ENCODE measurements at regions not wholly inside any gene's neighbourhood (a gene's known extent, or its start where the extent isn't known, plus 50 kb on each side); places are given as distances from the start of the nearest gene placed in this dataset.

- no peaks in the 10 kb centered on the region for H3K9me3 ChIP-seq (ENCODE audit: low read length)
- no peaks in the 10 kb centered on the region for H3K79me2 ChIP-seq (replicated peaks; ENCODE audit: insufficient read depth, low read length)
- H3F3A ChIP-seq (ENCODE audit: insufficient read depth, low read length, poor library complexity, severe bottlenecking), result peaks cover 9% of the 10 kb centered on the region
- TF ChIP-seq REST (IDR thresholded peaks at IDR 0.05; ENCODE audit: borderline replicate concordance) (peak; percentile 71), MXI1 (conservative IDR thresholded peaks at IDR 0.05; ENCODE audit: poor library complexity, severe bottlenecking) (no peak), RAD21 (conservative IDR thresholded peaks at IDR 0.05) (no peak), CTCF (IDR thresholded peaks at IDR 0.05; ENCODE audit: poor library complexity, severe bottlenecking) (no peak), EP300 (conservative IDR thresholded peaks at IDR 0.05; ENCODE audit: poor library complexity, severe bottlenecking) (peak; percentile 98), TAF1 (IDR thresholded peaks at IDR 0.05; ENCODE audit: low read depth) (no peak), POLR2AphosphoS5 (IDR thresholded peaks at IDR 0.05) (peak; percentile 92), SMC3 (conservative IDR thresholded peaks at IDR 0.05; ENCODE audit: poor library complexity) (no peak), EZH2 (IDR thresholded peaks at IDR 0.05; ENCODE audit: borderline replicate concordance, insufficient read depth, low read length, poor library complexity, severe bottlenecking) (no peak)
- no peaks in the 10 kb centered on the region for H4K20me1 ChIP-seq (ENCODE audit: insufficient read depth)
- H3K4me3 ChIP-seq (ENCODE audit: low read length), result peak overlapping the region; percentile 20
- no peak overlapping the region for H3K9ac ChIP-seq (ENCODE audit: low read length)
- no peaks in the 10 kb centered on the region for H3K27me3 ChIP-seq (ENCODE audit: insufficient read depth, low read depth, low read length)
- no peaks in the 10 kb centered on the region for H3K36me3 ChIP-seq (ENCODE audit: insufficient read depth, low read length)
- no peaks in the 10 kb centered on the region for H3K9me2 ChIP-seq (ENCODE audit: insufficient read depth, low read length)
- H2AFZ ChIP-seq (ENCODE audit: low read depth, low read length), result no peak overlapping the region
- H3K27ac ChIP-seq (ENCODE audit: low read length), result peak overlapping the region; percentile 38
- H3K4me2 ChIP-seq (ENCODE audit: low read length), result peak overlapping the region; percentile 7
These were observed 384.6 kb downstream of the STK39 start for GRCh38 chr2:167862782-167863181.

DNA sequence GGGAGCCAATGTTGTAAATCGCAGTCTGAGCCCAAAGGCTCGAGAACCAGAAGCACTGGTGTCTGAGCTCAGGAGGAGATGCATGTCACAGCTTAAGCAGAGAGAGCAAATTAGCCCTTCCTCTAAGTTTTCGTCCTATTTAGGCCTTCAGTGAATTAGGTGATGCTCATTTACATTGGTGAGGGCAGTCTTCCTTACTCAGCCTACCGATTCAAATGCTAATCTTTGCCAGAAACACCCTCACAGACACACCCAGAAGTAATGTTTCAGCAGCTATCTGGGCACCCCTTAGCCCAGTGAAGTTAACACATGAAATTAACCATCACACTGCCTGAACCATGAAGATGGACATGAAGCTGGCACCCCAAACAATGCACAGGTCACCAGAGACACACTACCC lies 385.1 kb downstream of the STK39 start:
- Histone ChIP-seq H4K20me1 (ENCODE audit: insufficient read depth) (no peaks in the 10 kb centered on the region), H3K79me2 (replicated peaks; ENCODE audit: insufficient read depth, low read length) (no peaks in the 10 kb centered on the region), H3K4me2 (ENCODE audit: low read length) (no peak overlapping the region), H3K4me3 (ENCODE audit: low read length) (peak overlapping the region; percentile 20), H3K9me2 (ENCODE audit: insufficient read depth, low read length) (no peaks in the 10 kb centered on the region), H3F3A (ENCODE audit: insufficient read depth, low read length, poor library complexity, severe bottlenecking) (peaks cover 9% of the 10 kb centered on the region), H2AFZ (ENCODE audit: low read depth, low read length) (no peak overlapping the region), H3K9ac (ENCODE audit: low read length) (no peak overlapping the region), H3K27me3 (ENCODE audit: insufficient read depth, low read depth, low read length) (no peaks in the 10 kb centered on the region), H3K9me3 (ENCODE audit: low read length) (no peaks in the 10 kb centered on the region), H3K27ac (ENCODE audit: low read length) (peak overlapping the region; percentile 38), H3K36me3 (ENCODE audit: insufficient read depth, low read length) (no peaks in the 10 kb centered on the region)
- TF ChIP-seq MXI1 (conservative IDR thresholded peaks at IDR 0.05; ENCODE audit: poor library complexity, severe bottlenecking), result no peak
- TF ChIP-seq REST (IDR thresholded peaks at IDR 0.05; ENCODE audit: borderline replicate concordance), result no peak
- TF ChIP-seq RAD21 (conservative IDR thresholded peaks at IDR 0.05), result no peak
- TF ChIP-seq EZH2 (IDR thresholded peaks at IDR 0.05; ENCODE audit: borderline replicate concordance, insufficient read depth, low read length, poor library complexity, severe bottlenecking), result no peak
- no peak for TF ChIP-seq CTCF (IDR thresholded peaks at IDR 0.05; ENCODE audit: poor library complexity, severe bottlenecking)
- no peak for TF ChIP-seq EP300 (conservative IDR thresholded peaks at IDR 0.05; ENCODE audit: poor library complexity, severe bottlenecking)
- TF ChIP-seq POLR2AphosphoS5 (IDR thresholded peaks at IDR 0.05), result no peak
- no peak for TF ChIP-seq TAF1 (IDR thresholded peaks at IDR 0.05; ENCODE audit: low read depth)
- TF ChIP-seq SMC3 (conservative IDR thresholded peaks at IDR 0.05; ENCODE audit: poor library complexity), result no peak

All from neural cell (in vitro differentiated cells).